ENCODE measurements at regions not wholly inside any gene's neighbourhood (a gene's known extent, or its start where the extent isn't known, plus 50 kb on each side); places are given as distances from the start of the nearest gene placed in this dataset.

DNA sequence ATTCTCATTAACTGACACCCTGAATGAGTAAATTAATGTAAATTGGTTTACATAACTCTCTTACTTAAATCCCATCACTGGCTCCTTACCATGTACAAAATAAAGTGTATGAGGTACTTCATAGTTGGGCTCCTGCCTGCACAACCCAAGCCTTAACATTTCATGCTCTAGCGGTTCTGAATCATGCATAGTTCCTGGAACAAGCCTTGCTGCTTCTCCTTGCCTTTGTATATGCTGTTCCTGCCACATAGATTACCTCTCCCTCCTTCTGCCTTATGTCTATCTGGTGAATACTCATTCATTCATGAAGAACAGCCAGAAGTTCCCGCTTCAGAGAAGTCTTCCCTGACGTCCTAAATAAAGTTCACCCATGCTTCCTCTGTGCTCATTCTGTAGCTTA lies 594.7 kb downstream of the SMARCA1 start:
- TF ChIP-seq, protein P1, sequence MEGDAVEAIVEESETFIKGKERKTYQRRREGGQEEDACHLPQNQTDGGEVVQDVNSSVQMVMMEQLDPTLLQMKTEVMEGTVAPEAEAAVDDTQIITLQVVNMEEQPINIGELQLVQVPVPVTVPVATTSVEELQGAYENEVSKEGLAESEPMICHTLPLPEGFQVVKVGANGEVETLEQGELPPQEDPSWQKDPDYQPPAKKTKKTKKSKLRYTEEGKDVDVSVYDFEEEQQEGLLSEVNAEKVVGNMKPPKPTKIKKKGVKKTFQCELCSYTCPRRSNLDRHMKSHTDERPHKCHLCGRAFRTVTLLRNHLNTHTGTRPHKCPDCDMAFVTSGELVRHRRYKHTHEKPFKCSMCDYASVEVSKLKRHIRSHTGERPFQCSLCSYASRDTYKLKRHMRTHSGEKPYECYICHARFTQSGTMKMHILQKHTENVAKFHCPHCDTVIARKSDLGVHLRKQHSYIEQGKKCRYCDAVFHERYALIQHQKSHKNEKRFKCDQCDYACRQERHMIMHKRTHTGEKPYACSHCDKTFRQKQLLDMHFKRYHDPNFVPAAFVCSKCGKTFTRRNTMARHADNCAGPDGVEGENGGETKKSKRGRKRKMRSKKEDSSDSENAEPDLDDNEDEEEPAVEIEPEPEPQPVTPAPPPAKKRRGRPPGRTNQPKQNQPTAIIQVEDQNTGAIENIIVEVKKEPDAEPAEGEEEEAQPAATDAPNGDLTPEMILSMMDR (IDR thresholded peaks at IDR 0.05; ENCODE audit: insufficient read depth, low read length, poor library complexity, severe bottlenecking) = no peak
- no peak for TF ChIP-seq EZH2phosphoT487 (conservative IDR thresholded peaks at IDR 0.05; ENCODE audit: low read length)

All from SU-DHL-6 (cell line).